Stimulated activated CD4-positive, alpha-beta T cell treated with anti-CD3 and anti-CD28 coated beads, Interleukin-12 subunit alpha, Interleukin-12 subunit beta, amount 100 ng/mL, for 24 hours (primary cell): ENCODE measurements at regions not wholly inside any gene's neighbourhood (a gene's known extent, or its start where the extent isn't known, plus 50 kb on each side); places are given as distances from the start of the nearest gene placed in this dataset.
"Not testable (repeated sequence)": the region's sequence is repeated elsewhere in the genome, so short reads cannot be mapped to it uniquely, and the experiment has no call there.

Source experiments
- DNase-seq, 2 experiments: peaks; one replicate each; pipeline ENCODE4 v3.0.0-alpha.2; 2020; ENCODE audit warnings: low read depth in 2 of 2

GRCh38 chr2:111251711-111252110, 131.0 kb downstream of the BCL2L11 start:
- DNase-seq: no peak

DNA sequence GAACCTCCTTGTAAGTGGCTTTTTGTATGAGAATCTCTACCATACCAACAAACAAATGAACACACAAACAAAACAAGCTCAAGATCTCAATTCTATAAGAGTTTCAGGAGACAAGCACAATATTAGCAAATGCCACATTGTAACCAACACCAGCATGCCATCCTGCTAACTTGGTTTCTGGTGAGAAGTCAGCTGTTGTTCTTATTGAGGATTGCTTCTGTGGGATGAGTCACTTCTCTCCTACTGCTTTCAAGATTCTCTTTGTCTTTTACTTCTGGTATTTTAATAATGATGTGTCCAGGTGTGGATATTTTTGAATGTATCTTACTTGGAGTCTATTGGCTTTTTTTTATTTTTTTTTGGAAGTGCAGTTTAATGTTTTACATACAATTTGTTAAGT, 131.7 kb downstream of the BCL2L11 start:
- no peak for DNase-seq

GRCh38 chr2:111254916-111255315, 134.2 kb downstream of the BCL2L11 start:
- DNase-seq: not testable (repeated sequence)

DNA sequence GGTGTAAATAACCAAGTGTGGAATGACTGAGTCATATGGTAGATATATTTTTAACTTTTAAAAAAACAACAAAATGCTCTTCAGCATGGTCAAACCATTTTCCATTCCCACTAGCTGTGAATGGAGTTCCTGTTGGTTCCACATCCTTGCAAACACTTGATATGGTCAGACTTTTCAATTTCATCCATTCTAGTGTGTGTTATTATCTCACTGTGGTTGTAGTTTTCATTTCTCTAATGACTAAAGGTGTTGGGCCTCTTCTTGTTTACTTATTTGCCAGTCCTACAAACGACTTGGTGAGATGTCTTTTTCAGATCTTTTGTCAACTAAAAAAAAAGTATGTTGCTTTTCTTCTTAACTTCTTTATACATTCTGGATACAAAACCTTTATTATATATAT, 135.9 kb downstream of the BCL2L11 start:
- DNase-seq: not testable (repeated sequence)

- DNase-seq: not testable (repeated sequence)
Measured at GRCh38 chr2:111257607-111258006, 136.9 kb downstream of the BCL2L11 start.

GRCh38 chr2:111258318-111258717, 137.6 kb downstream of the BCL2L11 start:
- DNase-seq: not testable (repeated sequence)

DNA sequence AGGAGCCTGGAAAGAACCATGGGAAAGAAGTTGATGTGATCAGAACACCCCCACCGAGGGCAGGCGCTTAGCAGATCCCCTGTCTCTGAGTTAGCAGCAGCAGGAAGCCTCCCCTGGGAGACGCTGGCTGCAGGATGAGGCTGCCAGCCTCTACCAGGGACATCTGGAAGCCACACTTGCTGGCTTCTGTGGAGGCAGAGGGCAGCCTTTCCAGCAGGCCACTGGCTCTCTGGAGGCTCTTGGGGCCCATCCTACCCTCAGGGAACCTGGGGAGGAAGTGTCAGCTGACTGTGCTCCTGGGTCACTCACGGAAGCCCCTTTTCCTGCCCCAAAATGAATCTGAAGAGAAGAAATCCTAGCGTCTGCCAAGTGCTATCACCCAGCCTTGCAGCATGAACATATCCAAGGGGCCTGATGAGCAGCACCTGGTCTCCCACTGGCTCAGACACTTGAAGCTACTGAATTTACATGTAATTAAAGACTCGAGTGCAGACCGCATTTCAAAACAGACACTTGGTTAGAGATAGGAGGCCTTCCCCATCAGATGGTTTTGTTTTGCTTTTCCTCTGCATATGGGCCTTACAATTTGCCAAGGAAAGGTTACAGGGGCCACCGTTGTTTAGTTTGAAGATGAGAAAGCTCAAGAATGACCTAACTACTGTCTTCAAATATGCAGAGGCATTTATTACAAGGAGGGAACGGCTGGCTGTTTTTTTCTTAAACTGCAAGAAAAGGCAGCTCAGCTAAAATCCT, 142.1 kb downstream of the BCL2L11 start:
- not testable (repeated sequence) for DNase-seq

GRCh38 chr2:111263380-111264017, 142.8 kb downstream of the BCL2L11 start:
- not testable (repeated sequence) for DNase-seq

DNA sequence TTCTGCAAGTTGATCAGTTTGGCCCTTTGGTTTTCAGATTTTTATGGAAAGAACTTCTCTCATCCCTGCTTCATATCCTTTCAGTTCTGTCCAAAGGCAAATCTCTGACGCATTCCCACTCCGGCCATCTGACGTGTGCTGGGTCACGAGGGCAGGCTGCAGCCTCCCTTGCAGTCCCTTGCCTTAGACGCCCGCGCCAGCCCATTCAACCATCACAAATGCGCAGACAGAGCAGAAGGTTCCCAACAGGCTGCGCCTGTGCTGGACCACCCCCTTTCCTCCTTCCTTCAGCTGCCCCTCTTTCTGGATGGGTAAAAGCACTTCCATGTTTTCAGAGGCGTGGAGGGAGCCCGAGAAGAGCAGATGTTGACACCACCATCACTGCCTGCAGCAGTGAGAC, 144.2 kb downstream of the BCL2L11 start:
- not testable (repeated sequence) for DNase-seq

DNA sequence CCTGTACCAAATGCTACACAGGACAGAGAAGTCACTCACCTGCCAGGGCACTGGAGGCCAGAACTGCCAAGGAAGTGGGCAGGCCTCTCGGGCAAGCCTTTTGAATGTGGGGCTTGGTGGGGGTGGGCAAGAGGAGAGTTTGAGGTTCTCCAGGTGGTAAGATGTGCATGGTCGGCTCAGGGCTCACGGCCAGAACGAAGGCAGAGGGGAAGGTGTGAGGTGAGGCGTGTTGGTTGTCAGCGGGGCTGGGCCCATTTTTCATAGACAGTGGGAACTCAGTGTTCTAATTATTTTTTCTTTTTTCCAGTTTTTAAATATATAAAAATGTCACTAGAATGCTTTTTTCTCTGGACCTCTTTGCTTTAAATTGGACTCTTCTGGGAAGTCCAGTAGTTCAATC, 145.8 kb downstream of the BCL2L11 start:
- DNase-seq: not testable (repeated sequence)

DNA sequence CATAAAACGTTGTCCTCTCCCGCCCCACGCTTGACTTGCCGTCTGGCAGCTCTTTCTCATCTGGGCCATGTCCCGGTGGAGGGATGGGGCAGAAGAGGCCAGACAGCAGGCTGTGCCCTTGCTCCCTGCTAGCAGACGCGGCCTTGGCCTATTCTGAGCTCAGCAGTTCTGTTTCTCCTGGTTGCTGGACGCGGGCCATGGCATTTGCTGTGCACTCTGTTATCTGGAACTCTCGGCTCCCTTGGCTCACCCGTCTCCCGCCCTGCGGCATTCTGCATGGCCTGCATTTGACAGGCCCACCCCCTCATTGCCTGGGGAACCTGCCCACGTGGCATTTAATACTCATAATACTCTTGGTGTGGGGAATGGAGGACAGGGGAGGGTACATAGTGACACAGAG, 146.3 kb downstream of the BCL2L11 start:
- not testable (repeated sequence) for DNase-seq

GRCh38 chr2:111269761-111270323, 149.1 kb downstream of the BCL2L11 start:
- not testable (repeated sequence) for DNase-seq

DNA sequence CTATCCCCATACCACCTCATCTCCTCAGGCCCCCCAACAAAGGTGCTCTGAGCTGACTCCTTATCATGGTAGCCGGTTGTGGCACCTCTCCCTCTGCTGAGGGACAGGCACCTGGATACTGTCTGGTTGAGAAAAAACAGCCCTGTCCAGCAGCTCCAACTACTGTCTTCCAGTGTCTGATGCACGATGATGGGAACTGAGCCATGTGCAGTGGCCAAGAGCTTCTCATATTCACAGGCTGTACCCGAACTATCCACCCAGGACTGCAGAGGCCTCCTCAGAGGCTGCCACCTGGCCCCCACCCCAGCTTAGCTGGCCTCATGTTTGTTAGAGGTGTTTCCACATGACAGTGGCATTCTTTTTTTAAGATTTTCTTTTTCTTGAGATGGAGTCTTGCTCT, 149.9 kb downstream of the BCL2L11 start:
- DNase-seq: not testable (repeated sequence)

- not testable (repeated sequence) for DNase-seq
Measured at GRCh38 chr2:111271647-111272304, 151.1 kb downstream of the BCL2L11 start.

- DNase-seq: not testable (repeated sequence)
Measured at GRCh38 chr2:111273007-111273406, 152.3 kb downstream of the BCL2L11 start.

- not testable (repeated sequence) for DNase-seq
Measured at GRCh38 chr2:111275047-111275853, 154.5 kb downstream of the BCL2L11 start.

DNA sequence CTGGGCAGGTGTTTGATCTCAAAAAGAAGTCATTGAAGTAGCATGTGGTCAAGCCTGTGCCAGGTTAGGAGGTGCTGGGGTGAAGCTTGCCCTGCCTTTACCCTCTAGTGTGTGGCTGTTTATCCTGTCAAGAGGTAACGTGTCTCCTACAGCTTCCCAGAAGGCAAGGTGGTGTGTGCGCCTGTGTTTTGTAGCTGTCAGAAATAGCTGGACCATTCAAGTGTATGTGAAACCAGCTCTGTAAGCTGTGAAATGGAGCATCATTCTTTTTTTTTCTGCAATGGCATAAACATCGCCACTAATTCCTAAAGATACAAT, 155.1 kb downstream of the BCL2L11 start:
- DNase-seq: not testable (repeated sequence)

- DNase-seq: not testable (repeated sequence)
Measured at GRCh38 chr2:111278133-111278532, 157.4 kb downstream of the BCL2L11 start.

GRCh38 chr2:111280709-111281286, 160.1 kb downstream of the BCL2L11 start:
- not testable (repeated sequence) for DNase-seq

- not testable (repeated sequence) for DNase-seq
Measured at GRCh38 chr2:111282162-111282561, 161.4 kb downstream of the BCL2L11 start.
